H1 (cell line): ENCODE measurements at regions not wholly inside any gene's neighbourhood (a gene's known extent, or its start where the extent isn't known, plus 50 kb on each side); places are given as distances from the start of the nearest gene placed in this dataset.

Source experiments
- MAFK ChIP-seq: IDR thresholded peaks from 2 replicates; pipeline ENCODE4 v1.6.1; 2012; ENCODE audit warnings: low read depth, mild to moderate bottlenecking, improper control_type of control experiment, low read length
- SUZ12 ChIP-seq: fragments of 200-600 bp; sonication (generic); IDR thresholded peaks from 2 replicates; pipeline ENCODE4 v1.6.1; 2012; ENCODE audit warnings: mild to moderate bottlenecking, inconsistent platforms, low read length, moderate library complexity, mixed read lengths
- TAF7 ChIP-seq: optimal IDR thresholded peaks from 2 replicates; pipeline ENCODE3; 2011; ENCODE audit warnings: low read depth, mild to moderate bottlenecking, inconsistent platforms, low read length, moderate library complexity, borderline replicate concordance
- TBP ChIP-seq: IDR thresholded peaks from 2 replicates; pipeline ENCODE4 v1.6.1; 2011; ENCODE audit warnings: low read depth, low read length, improper control_type of control experiment

GRCh38 chr21:28311411-28312190 is 681.1 kb downstream of the LTN1 start (continued):
- TF ChIP-seq MAFK (no peak), SUZ12 (no peak), TAF7 (no peak), TBP (no peak)
